CD4-positive, CD25-positive, alpha-beta regulatory T cell (primary cell): ENCODE measurements at regions not wholly inside any gene's neighbourhood (a gene's known extent, or its start where the extent isn't known, plus 50 kb on each side); places are given as distances from the start of the nearest gene placed in this dataset.

ENCODE experiments used
- ATAC-seq, 2 donors: fragments of 150-1000 bp; cut with Tn5 transposase; one replicate each; pipeline ENCODE4 v1.10.0; 2021; ENCODE audit warnings: low read depth in 2 of 2, moderate number of reproducible peaks in 2 of 2, moderate library complexity in 1 of 2
- DNase-seq, 3 donors: peaks; one replicate each; pipeline versions ENCODE4 v3.0.0 to v3.0.0-alpha.2; 2012 to 2022; ENCODE audit warnings: mixed read lengths in 1 of 3
- H3K27ac ChIP-seq: one replicate; pipeline ENCODE4 v1.7.0; 2013; ENCODE audit warnings: mild to moderate bottlenecking, low read length; ENCODE audit not compliant: insufficient read depth, poor library complexity, severe bottlenecking
- H3K27me3 ChIP-seq: one replicate; pipeline ENCODE4 v1.7.0; 2013; ENCODE audit warnings: low read length; ENCODE audit not compliant: control insufficient read depth, insufficient read depth
- H3K36me3 ChIP-seq: one replicate; pipeline ENCODE4 v1.7.0; 2013; ENCODE audit warnings: mild to moderate bottlenecking, low read length, moderate library complexity; ENCODE audit not compliant: control insufficient read depth, insufficient read depth
- H3K4me1 ChIP-seq: 2 replicates; pipeline ENCODE4 v1.7.0; 2013; ENCODE audit warnings: mild to moderate bottlenecking, low read length; ENCODE audit not compliant: insufficient read depth, control insufficient read depth, poor library complexity, severe bottlenecking
- H3K4me3 ChIP-seq: one replicate; pipeline ENCODE4 v1.7.0; 2013; ENCODE audit warnings: low read depth, mild to moderate bottlenecking, low read length, moderate library complexity
- H3K9me3 ChIP-seq, 2 experiments: 1 replicate in 1 of 2; 2 replicates in 1 of 2; pipeline ENCODE4 v1.7.0; 2013; ENCODE audit warnings: low read length in 2 of 2, mild to moderate bottlenecking in 1 of 2, moderate library complexity in 1 of 2; ENCODE audit not compliant: control insufficient read depth in 2 of 2
- H3K27ac Mint-ChIP-seq, 3 donors: one replicate each; pipeline ENCODE4 v1.8.0; 2020 to 2022; ENCODE audit warnings: mild to moderate bottlenecking in 3 of 3, mixed read lengths in 3 of 3, moderate library complexity in 2 of 3
- H3K27me3 Mint-ChIP-seq: one replicate; pipeline ENCODE4 v1.8.0; 2022; ENCODE audit warnings: mild to moderate bottlenecking, mixed read lengths
- H3K36me3 Mint-ChIP-seq: one replicate; pipeline ENCODE4 v1.8.0; 2020; ENCODE audit warnings: mixed read lengths
- H3K4me1 Mint-ChIP-seq, 4 donors: one replicate each; pipeline ENCODE4 v1.8.0; 2020 to 2022; ENCODE audit warnings: mixed read lengths in 4 of 4, mild to moderate bottlenecking in 1 of 4
- H3K4me3 Mint-ChIP-seq, 4 donors: one replicate each; pipeline ENCODE4 v1.8.0; 2020 to 2022; ENCODE audit warnings: mild to moderate bottlenecking in 4 of 4, mixed read lengths in 4 of 4, moderate library complexity in 3 of 4
- H3K9me3 Mint-ChIP-seq, 7 donors: one replicate each; pipeline ENCODE4 v1.8.0; 2020 to 2022; ENCODE audit warnings: mixed read lengths in 7 of 7, mild to moderate bottlenecking in 3 of 7, moderate library complexity in 2 of 7

DNA sequence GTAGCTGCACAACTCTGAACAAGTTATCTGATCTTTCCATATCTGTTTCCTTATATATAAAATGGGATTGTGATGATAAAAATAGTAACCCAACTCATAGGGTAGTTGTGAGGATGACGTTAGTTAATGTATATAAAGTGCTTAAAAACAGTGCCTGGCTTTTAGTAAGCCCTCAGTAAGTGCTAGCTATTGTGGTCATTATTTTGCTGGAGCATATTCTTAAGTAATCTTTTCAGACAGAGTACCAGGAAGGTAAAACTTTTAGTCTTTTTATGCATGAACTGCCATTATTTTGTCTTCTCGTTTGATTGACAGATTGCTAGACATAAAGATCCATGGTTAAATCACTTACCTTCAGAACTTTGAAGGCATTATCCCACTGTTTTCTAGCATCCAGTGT is 62.5 kb upstream of the SIM2 start:
- H3K9me3 ChIP-seq, result peaks cover 5 to 7% of the 10 kb centered on the region in 2 experiments
- H3K4me1 Mint-ChIP-seq, result no peaks in the 10 kb centered on the region
- H3K4me1 ChIP-seq, result no peaks in the 10 kb centered on the region
- H3K4me3 ChIP-seq, result no peak overlapping the region
- no peaks in the 10 kb centered on the region for H3K36me3 ChIP-seq
- no peaks in the 10 kb centered on the region for H3K36me3 Mint-ChIP-seq
- no peak overlapping the region for H3K27ac ChIP-seq
- DNase-seq (no peak), ATAC-seq (no peak)
- no peak overlapping the region for H3K27ac Mint-ChIP-seq
- peaks cover 5% of the 10 kb centered on the region for H3K27me3 Mint-ChIP-seq
- peaks cover 0 to 15% (median 3%) of the 10 kb centered on the region in 7 donors for H3K9me3 Mint-ChIP-seq
- H3K27me3 ChIP-seq, result peaks cover 4% of the 10 kb centered on the region
- H3K4me3 Mint-ChIP-seq, result no peak overlapping the region

DNA sequence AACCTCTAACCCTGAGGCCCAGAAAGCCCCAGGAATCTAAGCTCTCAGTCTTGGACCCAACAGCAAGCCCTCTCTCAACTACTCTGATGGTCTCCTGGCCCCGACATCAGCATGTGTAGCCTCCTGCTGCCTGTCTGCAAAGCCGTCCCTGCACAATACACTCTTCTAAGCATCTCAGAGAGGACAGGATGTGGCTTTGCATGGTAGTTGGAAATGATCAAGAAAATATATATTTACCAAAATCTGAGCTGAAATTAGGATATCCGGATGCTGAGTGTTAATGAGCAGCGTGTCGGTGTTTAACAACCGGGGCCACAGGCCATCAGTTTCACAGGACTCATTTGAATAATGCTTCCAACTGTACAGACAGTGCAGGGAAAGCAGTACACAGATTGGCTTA is 59.1 kb upstream of the SIM2 start:
- no peak overlapping the region for H3K27ac ChIP-seq
- Mint-ChIP-seq H3K4me3 (no peak overlapping the region), H3K9me3 (peaks cover 0 to 15% (median 5%) of the 10 kb centered on the region in 7 donors), H3K36me3 (no peaks in the 10 kb centered on the region), H3K27me3 (peaks cover 5% of the 10 kb centered on the region), H3K27ac (no peak overlapping the region), H3K4me1 (no peaks in the 10 kb centered on the region)
- no peak overlapping the region for H3K4me3 ChIP-seq
- peaks cover 4% of the 10 kb centered on the region for H3K27me3 ChIP-seq
- peaks cover 5 to 7% of the 10 kb centered on the region in 2 experiments for H3K9me3 ChIP-seq
- no peaks in the 10 kb centered on the region for H3K4me1 ChIP-seq
- ATAC-seq (no peak), DNase-seq (no peak)
- no peaks in the 10 kb centered on the region for H3K36me3 ChIP-seq

DNA sequence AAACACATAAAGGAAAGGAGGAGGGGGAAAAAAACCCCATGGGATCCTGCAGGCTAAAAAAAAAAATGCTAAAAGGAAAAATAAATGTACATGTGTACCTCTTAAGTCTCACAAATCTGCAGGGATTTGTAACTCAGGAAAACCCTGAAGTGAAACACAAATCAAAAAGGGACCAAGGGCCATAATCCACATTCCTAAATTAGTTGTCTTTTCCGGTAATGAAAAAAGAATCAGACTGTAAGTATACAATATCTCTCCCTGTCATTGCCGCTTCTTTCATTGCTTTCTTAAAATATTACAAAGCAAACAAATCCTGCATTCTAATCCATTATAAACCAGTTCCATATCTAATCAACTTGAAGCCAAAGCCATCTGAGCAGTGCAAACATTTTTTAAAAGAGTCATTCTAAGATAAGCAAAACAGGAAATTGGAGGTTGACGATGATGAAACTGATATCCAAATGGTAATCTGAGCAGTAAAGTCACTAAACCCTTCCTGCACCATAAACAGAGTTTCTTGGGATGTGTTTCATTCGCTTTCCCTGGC is 58.7 kb upstream of the SIM2 start:
- ATAC-seq, result no peak
- no peaks in the 10 kb centered on the region for H3K4me1 ChIP-seq
- H3K27ac ChIP-seq, result no peak overlapping the region
- peaks cover 5 to 7% of the 10 kb centered on the region in 2 experiments for H3K9me3 ChIP-seq
- no peaks in the 10 kb centered on the region for H3K4me1 Mint-ChIP-seq
- no peak overlapping the region for H3K4me3 Mint-ChIP-seq
- no peaks in the 10 kb centered on the region for H3K36me3 ChIP-seq
- DNase-seq, result no peak
- peaks cover 4% of the 10 kb centered on the region for H3K27me3 ChIP-seq
- H3K27ac Mint-ChIP-seq, result no peak overlapping the region
- peaks cover 5% of the 10 kb centered on the region for H3K27me3 Mint-ChIP-seq
- H3K36me3 Mint-ChIP-seq, result no peaks in the 10 kb centered on the region
- H3K4me3 ChIP-seq, result no peak overlapping the region
- peaks cover 0 to 15% (median 5%) of the 10 kb centered on the region in 7 donors for H3K9me3 Mint-ChIP-seq

DNA sequence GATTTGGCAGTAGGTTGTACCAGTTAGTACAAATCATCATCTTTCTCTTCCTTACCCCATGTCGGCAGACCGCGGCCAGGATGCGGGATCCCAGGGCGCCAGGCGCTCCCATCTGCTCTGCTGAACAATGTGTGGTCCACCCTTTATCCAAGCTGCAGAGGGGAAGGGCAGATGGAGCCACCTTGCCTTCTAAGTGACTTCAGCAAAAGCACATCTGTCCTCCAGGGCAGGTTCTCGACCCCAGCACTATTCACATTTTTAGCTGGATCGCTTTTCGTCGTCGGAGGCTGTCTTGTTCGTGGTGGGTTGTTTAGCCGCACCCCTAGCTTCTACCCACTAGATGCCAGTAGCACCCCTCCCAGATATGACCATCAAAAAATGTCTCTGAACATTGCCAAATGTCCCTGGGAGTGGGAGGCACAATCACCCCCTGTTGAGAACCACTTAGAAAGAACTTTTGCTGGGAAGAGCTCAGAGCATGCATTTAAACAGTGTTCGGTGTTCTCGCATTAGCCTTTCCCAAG is 58.1 kb upstream of the SIM2 start:
- Mint-ChIP-seq H3K9me3 (peaks cover 0 to 11% (median 5%) of the 10 kb centered on the region in 7 donors), H3K27me3 (peaks cover 7% of the 10 kb centered on the region), H3K27ac (no peak overlapping the region), H3K4me1 (no peaks in the 10 kb centered on the region), H3K36me3 (no peaks in the 10 kb centered on the region), H3K4me3 (no peak overlapping the region)
- no peaks in the 10 kb centered on the region for H3K4me1 ChIP-seq
- no peak for ATAC-seq
- H3K27ac ChIP-seq, result no peak overlapping the region
- peaks cover 4% of the 10 kb centered on the region for H3K27me3 ChIP-seq
- H3K36me3 ChIP-seq, result no peaks in the 10 kb centered on the region
- peaks cover 5 to 7% of the 10 kb centered on the region in 2 experiments for H3K9me3 ChIP-seq
- H3K4me3 ChIP-seq, result no peak overlapping the region
- no peak for DNase-seq

DNA sequence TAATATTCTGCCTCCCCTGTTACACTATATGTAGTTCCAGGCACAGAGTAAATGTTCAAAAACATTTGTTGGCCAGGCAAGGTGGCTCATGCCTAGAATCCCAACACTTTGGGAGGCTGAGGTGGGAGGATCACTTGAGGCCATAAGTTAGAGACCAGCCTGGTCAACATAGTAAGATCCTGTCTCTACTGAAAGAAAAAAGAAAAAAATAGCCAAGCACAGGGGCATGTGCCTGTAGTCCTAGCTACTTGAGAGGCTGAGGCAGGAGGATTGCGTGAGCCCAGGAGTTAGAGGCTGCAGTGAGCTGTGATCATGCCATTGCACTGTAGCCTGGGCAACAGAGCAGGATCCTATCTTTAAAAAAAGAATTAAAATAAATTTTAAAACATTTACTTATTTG is 57.6 kb upstream of the SIM2 start:
- no peak overlapping the region for H3K4me3 Mint-ChIP-seq
- H3K4me1 Mint-ChIP-seq, result no peaks in the 10 kb centered on the region
- H3K27ac Mint-ChIP-seq, result no peak overlapping the region

DNA sequence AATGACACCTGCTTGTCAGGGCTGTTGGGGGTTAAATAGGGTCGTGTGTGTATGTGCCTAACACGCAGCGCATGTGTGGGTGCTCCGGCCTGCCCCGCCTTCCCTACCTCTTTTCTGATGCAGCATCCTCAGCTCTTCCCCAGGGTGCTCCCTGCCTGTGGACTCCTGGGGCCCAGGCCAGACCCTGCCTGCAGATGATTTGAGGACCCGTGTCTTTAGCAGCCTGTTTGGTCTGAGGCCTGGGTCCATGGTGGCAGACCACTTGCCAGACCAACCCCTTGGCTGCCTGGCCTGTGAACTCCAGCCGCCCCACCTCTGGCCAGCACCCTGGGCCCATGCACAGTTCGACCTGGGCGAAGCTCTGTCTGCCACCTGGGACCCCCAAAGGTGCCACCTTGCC is 57.0 kb upstream of the SIM2 start:
- Histone ChIP-seq H3K36me3 (no peaks in the 10 kb centered on the region), H3K27me3 (peaks cover 4% of the 10 kb centered on the region), H3K4me3 (no peak overlapping the region), H3K4me1 (no peaks in the 10 kb centered on the region), H3K27ac (no peak overlapping the region), H3K9me3 (no peaks in the 10 kb centered on the region)
- no peaks in the 10 kb centered on the region for H3K36me3 Mint-ChIP-seq
- ATAC-seq (no peak), DNase-seq (no peak)
- H3K9me3 Mint-ChIP-seq, result peaks cover 0 to 6% (median 1%) of the 10 kb centered on the region in 7 donors
- no peak overlapping the region for H3K4me3 Mint-ChIP-seq
- no peaks in the 10 kb centered on the region for H3K4me1 Mint-ChIP-seq
- peaks cover 9% of the 10 kb centered on the region for H3K27me3 Mint-ChIP-seq
- no peak overlapping the region for H3K27ac Mint-ChIP-seq

More for the DNA sequence above, 57.6 kb upstream of the SIM2 start:
- Histone ChIP-seq H3K9me3 (peaks cover 2 to 4% of the 10 kb centered on the region in 2 experiments), H3K27me3 (peaks cover 4% of the 10 kb centered on the region), H3K4me3 (no peak overlapping the region), H3K36me3 (no peaks in the 10 kb centered on the region), H3K4me1 (no peaks in the 10 kb centered on the region), H3K27ac (no peak overlapping the region)
- no peak for ATAC-seq
- H3K9me3 Mint-ChIP-seq, result peaks cover 0 to 8% (median 5%) of the 10 kb centered on the region in 7 donors
- H3K27me3 Mint-ChIP-seq, result peaks cover 9% of the 10 kb centered on the region
- DNase-seq, result no peak
- H3K36me3 Mint-ChIP-seq, result no peaks in the 10 kb centered on the region

DNA sequence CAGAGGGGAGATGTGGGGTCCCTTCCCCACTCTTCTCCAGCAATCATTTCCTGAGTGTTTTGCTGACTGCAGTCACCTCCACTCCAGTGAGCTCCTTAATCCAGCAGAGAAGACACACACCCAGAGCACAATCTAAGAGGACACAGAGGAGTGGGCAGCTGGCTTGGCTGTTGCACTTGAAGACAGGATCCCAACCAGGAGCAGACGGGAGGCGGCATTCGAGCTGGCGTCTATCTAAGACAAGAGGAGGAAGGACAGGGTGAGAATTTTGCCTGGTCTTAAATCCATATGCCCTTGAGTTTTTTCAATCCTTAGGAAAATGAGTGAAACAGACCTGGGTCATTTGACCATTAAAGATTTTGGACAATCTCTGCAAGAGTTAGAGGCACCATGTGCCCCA is 56.1 kb upstream of the SIM2 start:
- Mint-ChIP-seq H3K36me3 (no peaks in the 10 kb centered on the region), H3K9me3 (peaks cover 0 to 5% (median 0%) of the 10 kb centered on the region in 7 donors), H3K27me3 (peaks cover 15% of the 10 kb centered on the region), H3K4me1 (peaks cover 0 to 3% (median 0%) of the 10 kb centered on the region in 4 donors), H3K27ac (no peak overlapping the region), H3K4me3 (no peak overlapping the region)
- no peak overlapping the region for H3K27ac ChIP-seq
- ATAC-seq (no peak), DNase-seq (no peak)
- H3K27me3 ChIP-seq, result no peaks in the 10 kb centered on the region
- no peaks in the 10 kb centered on the region for H3K9me3 ChIP-seq
- H3K36me3 ChIP-seq, result no peaks in the 10 kb centered on the region
- H3K4me3 ChIP-seq, result no peak overlapping the region
- H3K4me1 ChIP-seq, result no peaks in the 10 kb centered on the region
